ENCODE measurements at regions not wholly inside any gene's neighbourhood (a gene's known extent, or its start where the extent isn't known, plus 50 kb on each side); places are given as distances from the start of the nearest gene placed in this dataset.
"Not testable (repeated sequence)": the region's sequence is repeated elsewhere in the genome, so short reads cannot be mapped to it uniquely, and the experiment has no call there.

- peak; percentile 56 for DNase-seq (ENCODE audit: low read depth)
- in situ Hi-C loops (cut with HindIII; ENCODE audit: low pct_unique_long_range_greater_than_20kb, low sequenced_read_pairs), result not testable (repeated sequence)
Measured at GRCh38 chr9:41367301-41367700, 178.2 kb upstream of the ZNG1F start.

GRCh38 chr9:41361790-41362189 is 172.7 kb upstream of the ZNG1F start:
- DNase-seq (ENCODE audit: low read depth); in situ Hi-C loops (cut with HindIII; ENCODE audit: low pct_unique_long_range_greater_than_20kb, low sequenced_read_pairs): not testable (repeated sequence)

- DNase-seq (ENCODE audit: low read depth), result peak; percentile 67
- in situ Hi-C loops (cut with HindIII; ENCODE audit: low pct_unique_long_range_greater_than_20kb, low sequenced_read_pairs), result not testable (repeated sequence)
Measured at GRCh38 chr9:41359116-41359515, 170.0 kb upstream of the ZNG1F start.

GRCh38 chr9:41358682-41359081 is 169.6 kb upstream of the ZNG1F start:
- in situ Hi-C loops (cut with HindIII; ENCODE audit: low pct_unique_long_range_greater_than_20kb, low sequenced_read_pairs), result not testable (repeated sequence)
- DNase-seq (ENCODE audit: low read depth), result peak; percentile 72

GRCh38 chr9:41357918-41358404 is 168.8 kb upstream of the ZNG1F start:
- DNase-seq (ENCODE audit: low read depth); in situ Hi-C loops (cut with HindIII; ENCODE audit: low pct_unique_long_range_greater_than_20kb, low sequenced_read_pairs): not testable (repeated sequence)

GRCh38 chr9:41357350-41357748 is 168.2 kb upstream of the ZNG1F start:
- in situ Hi-C loops (cut with HindIII; ENCODE audit: low pct_unique_long_range_greater_than_20kb, low sequenced_read_pairs); DNase-seq (ENCODE audit: low read depth): not testable (repeated sequence)

- peak; percentile 44 for DNase-seq (ENCODE audit: low read depth)
- in situ Hi-C loops (cut with HindIII; ENCODE audit: low pct_unique_long_range_greater_than_20kb, low sequenced_read_pairs), result not testable (repeated sequence)
Measured at GRCh38 chr9:41356588-41357349, 167.7 kb upstream of the ZNG1F start.

- DNase-seq (ENCODE audit: low read depth); in situ Hi-C loops (cut with HindIII; ENCODE audit: low pct_unique_long_range_greater_than_20kb, low sequenced_read_pairs): not testable (repeated sequence)
Measured at GRCh38 chr9:41355712-41356450, 166.8 kb upstream of the ZNG1F start.

- in situ Hi-C loops (cut with HindIII; ENCODE audit: low pct_unique_long_range_greater_than_20kb, low sequenced_read_pairs); DNase-seq (ENCODE audit: low read depth): not testable (repeated sequence)
Measured at GRCh38 chr9:41354978-41355377, 165.9 kb upstream of the ZNG1F start.

- DNase-seq (ENCODE audit: low read depth); in situ Hi-C loops (cut with HindIII; ENCODE audit: low pct_unique_long_range_greater_than_20kb, low sequenced_read_pairs): not testable (repeated sequence)
Measured at GRCh38 chr9:41354060-41354934, 165.2 kb upstream of the ZNG1F start.

- DNase-seq (ENCODE audit: low read depth); in situ Hi-C loops (cut with HindIII; ENCODE audit: low pct_unique_long_range_greater_than_20kb, low sequenced_read_pairs): not testable (repeated sequence)
Measured at GRCh38 chr9:41353026-41353425, 163.9 kb upstream of the ZNG1F start.

- in situ Hi-C loops (cut with HindIII; ENCODE audit: low pct_unique_long_range_greater_than_20kb, low sequenced_read_pairs); DNase-seq (ENCODE audit: low read depth): not testable (repeated sequence)
Measured at GRCh38 chr9:41352390-41352789, 163.3 kb upstream of the ZNG1F start.

- DNase-seq (ENCODE audit: low read depth); in situ Hi-C loops (cut with HindIII; ENCODE audit: low pct_unique_long_range_greater_than_20kb, low sequenced_read_pairs): not testable (repeated sequence)
Measured at GRCh38 chr9:41347893-41348292, 158.8 kb upstream of the ZNG1F start.

GRCh38 chr9:41332562-41332961 is 143.4 kb upstream of the ZNG1F start:
- DNase-seq (ENCODE audit: low read depth); in situ Hi-C loops (cut with HindIII; ENCODE audit: low pct_unique_long_range_greater_than_20kb, low sequenced_read_pairs): not testable (repeated sequence)

- in situ Hi-C loops (cut with HindIII; ENCODE audit: low pct_unique_long_range_greater_than_20kb, low sequenced_read_pairs); DNase-seq (ENCODE audit: low read depth): not testable (repeated sequence)
Measured at GRCh38 chr9:41321277-41321676, 132.2 kb upstream of the ZNG1F start.

- in situ Hi-C loops (cut with HindIII; ENCODE audit: low pct_unique_long_range_greater_than_20kb, low sequenced_read_pairs); DNase-seq (ENCODE audit: low read depth): not testable (repeated sequence)
Measured at GRCh38 chr9:41308953-41309352, 119.8 kb upstream of the ZNG1F start.

- DNase-seq (ENCODE audit: low read depth); in situ Hi-C loops (cut with HindIII; ENCODE audit: low pct_unique_long_range_greater_than_20kb, low sequenced_read_pairs): not testable (repeated sequence)
Measured at GRCh38 chr9:41285744-41286143, 96.6 kb upstream of the ZNG1F start.
